ENCODE measurements at regions not wholly inside any gene's neighbourhood (a gene's known extent, or its start where the extent isn't known, plus 50 kb on each side); places are given as distances from the start of the nearest gene placed in this dataset.
A peak's percentile ranks its signal among the peaks of the same experiment; 100 is the strongest.

DNA sequence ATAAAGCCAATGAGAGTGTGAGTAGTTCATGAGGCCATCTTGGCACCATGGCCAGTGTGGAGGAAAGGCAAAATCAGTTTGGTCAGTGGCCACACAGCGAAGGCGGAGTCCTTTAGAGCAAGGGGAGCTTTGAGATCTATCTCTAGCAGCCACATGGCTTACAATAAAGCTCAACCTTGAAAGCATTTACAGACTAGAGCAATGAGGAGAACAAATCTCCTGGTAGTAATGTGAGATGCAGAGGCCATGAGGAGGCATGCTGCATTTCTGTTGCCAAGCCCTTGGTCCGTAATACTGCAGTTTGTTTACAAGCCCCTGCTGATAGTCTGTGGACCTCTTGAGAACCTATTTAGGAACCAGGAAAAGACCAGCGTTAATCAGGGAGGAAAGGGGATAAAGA is 381.5 kb upstream of the C2CD4B start:
- no peak overlapping the region for H3K4me3 ChIP-seq (replicated peaks; ENCODE audit: insufficient read depth, low read length)
- TF ChIP-seq POLR2AphosphoS5 (IDR thresholded peaks at IDR 0.05; ENCODE audit: low read depth): no peak
- TF ChIP-seq, protein P1, sequence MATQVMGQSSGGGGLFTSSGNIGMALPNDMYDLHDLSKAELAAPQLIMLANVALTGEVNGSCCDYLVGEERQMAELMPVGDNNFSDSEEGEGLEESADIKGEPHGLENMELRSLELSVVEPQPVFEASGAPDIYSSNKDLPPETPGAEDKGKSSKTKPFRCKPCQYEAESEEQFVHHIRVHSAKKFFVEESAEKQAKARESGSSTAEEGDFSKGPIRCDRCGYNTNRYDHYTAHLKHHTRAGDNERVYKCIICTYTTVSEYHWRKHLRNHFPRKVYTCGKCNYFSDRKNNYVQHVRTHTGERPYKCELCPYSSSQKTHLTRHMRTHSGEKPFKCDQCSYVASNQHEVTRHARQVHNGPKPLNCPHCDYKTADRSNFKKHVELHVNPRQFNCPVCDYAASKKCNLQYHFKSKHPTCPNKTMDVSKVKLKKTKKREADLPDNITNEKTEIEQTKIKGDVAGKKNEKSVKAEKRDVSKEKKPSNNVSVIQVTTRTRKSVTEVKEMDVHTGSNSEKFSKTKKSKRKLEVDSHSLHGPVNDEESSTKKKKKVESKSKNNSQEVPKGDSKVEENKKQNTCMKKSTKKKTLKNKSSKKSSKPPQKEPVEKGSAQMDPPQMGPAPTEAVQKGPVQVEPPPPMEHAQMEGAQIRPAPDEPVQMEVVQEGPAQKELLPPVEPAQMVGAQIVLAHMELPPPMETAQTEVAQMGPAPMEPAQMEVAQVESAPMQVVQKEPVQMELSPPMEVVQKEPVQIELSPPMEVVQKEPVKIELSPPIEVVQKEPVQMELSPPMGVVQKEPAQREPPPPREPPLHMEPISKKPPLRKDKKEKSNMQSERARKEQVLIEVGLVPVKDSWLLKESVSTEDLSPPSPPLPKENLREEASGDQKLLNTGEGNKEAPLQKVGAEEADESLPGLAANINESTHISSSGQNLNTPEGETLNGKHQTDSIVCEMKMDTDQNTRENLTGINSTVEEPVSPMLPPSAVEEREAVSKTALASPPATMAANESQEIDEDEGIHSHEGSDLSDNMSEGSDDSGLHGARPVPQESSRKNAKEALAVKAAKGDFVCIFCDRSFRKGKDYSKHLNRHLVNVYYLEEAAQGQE (IDR thresholded peaks at IDR 0.05; ENCODE audit: insufficient replicate concordance, low read depth): no peak
- TF ChIP-seq GABPA (IDR thresholded peaks at IDR 0.05; ENCODE audit: low read depth): no peak
- no peak for TF ChIP-seq SPI1 (IDR thresholded peaks at IDR 0.05; ENCODE audit: borderline replicate concordance, low read depth)
- TF ChIP-seq, protein P2, sequence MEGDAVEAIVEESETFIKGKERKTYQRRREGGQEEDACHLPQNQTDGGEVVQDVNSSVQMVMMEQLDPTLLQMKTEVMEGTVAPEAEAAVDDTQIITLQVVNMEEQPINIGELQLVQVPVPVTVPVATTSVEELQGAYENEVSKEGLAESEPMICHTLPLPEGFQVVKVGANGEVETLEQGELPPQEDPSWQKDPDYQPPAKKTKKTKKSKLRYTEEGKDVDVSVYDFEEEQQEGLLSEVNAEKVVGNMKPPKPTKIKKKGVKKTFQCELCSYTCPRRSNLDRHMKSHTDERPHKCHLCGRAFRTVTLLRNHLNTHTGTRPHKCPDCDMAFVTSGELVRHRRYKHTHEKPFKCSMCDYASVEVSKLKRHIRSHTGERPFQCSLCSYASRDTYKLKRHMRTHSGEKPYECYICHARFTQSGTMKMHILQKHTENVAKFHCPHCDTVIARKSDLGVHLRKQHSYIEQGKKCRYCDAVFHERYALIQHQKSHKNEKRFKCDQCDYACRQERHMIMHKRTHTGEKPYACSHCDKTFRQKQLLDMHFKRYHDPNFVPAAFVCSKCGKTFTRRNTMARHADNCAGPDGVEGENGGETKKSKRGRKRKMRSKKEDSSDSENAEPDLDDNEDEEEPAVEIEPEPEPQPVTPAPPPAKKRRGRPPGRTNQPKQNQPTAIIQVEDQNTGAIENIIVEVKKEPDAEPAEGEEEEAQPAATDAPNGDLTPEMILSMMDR (IDR thresholded peaks at IDR 0.05; ENCODE audit: insufficient read depth, low read length): no peak
- H3K27ac ChIP-seq (replicated peaks): no peak overlapping the region
- H3K27me3 ChIP-seq (ENCODE audit: insufficient read depth, poor library complexity, severe bottlenecking): no peaks in the 10 kb centered on the region
- no peak for DNase-seq (ENCODE audit: low read depth in 1 of 2, low spot score in 1 of 2)

GRCh38 chr15:62547584-62547983 is 382.5 kb upstream of the C2CD4B start:
- DNase-seq (ENCODE audit: low read depth in 1 of 2, low spot score in 1 of 2): no peak
- TF ChIP-seq, protein P1 (IDR thresholded peaks at IDR 0.05; ENCODE audit: insufficient replicate concordance, low read depth): no peak
- TF ChIP-seq, protein P2 (IDR thresholded peaks at IDR 0.05; ENCODE audit: insufficient read depth, low read length): no peak
- TF ChIP-seq GABPA (IDR thresholded peaks at IDR 0.05; ENCODE audit: low read depth) (no peak), SPI1 (IDR thresholded peaks at IDR 0.05; ENCODE audit: borderline replicate concordance, low read depth) (no peak), POLR2AphosphoS5 (IDR thresholded peaks at IDR 0.05; ENCODE audit: low read depth) (no peak)
- no peaks in the 10 kb centered on the region for H3K27me3 ChIP-seq (ENCODE audit: insufficient read depth, poor library complexity, severe bottlenecking)
- no peak overlapping the region for H3K27ac ChIP-seq (replicated peaks)
- no peak overlapping the region for H3K4me3 ChIP-seq (replicated peaks; ENCODE audit: insufficient read depth, low read length)

- no peak overlapping the region for H3K27ac ChIP-seq (replicated peaks)
- peak; percentile 4 to 16 for DNase-seq (ENCODE audit: low read depth in 1 of 2, low spot score in 1 of 2)
- H3K4me3 ChIP-seq (replicated peaks; ENCODE audit: insufficient read depth, low read length): no peak overlapping the region
- H3K27me3 ChIP-seq (ENCODE audit: insufficient read depth, poor library complexity, severe bottlenecking): no peaks in the 10 kb centered on the region
- TF ChIP-seq, protein P1 (IDR thresholded peaks at IDR 0.05; ENCODE audit: insufficient replicate concordance, low read depth): no peak
- TF ChIP-seq GABPA (IDR thresholded peaks at IDR 0.05; ENCODE audit: low read depth): no peak
- TF ChIP-seq SPI1 (IDR thresholded peaks at IDR 0.05; ENCODE audit: borderline replicate concordance, low read depth): no peak
- no peak for TF ChIP-seq POLR2AphosphoS5 (IDR thresholded peaks at IDR 0.05; ENCODE audit: low read depth)
- TF ChIP-seq, protein P2 (IDR thresholded peaks at IDR 0.05; ENCODE audit: insufficient read depth, low read length): peak; percentile 60
Measured at GRCh38 chr15:62549345-62549970, 384.4 kb upstream of the C2CD4B start.
